ENCODE measurements at regions not wholly inside any gene's neighbourhood (a gene's known extent, or its start where the extent isn't known, plus 50 kb on each side); places are given as distances from the start of the nearest gene placed in this dataset.
"Not testable (repeated sequence)": the region's sequence is repeated elsewhere in the genome, so short reads cannot be mapped to it uniquely, and the experiment has no call there.

- in situ Hi-C loops (cut with HindIII; ENCODE audit: low sequenced_read_pairs) = no loop called here
These were observed 368.3 kb upstream of the OLFM3 start for GRCh38 chr1:102365071-102365470.

- in situ Hi-C loops (cut with HindIII; ENCODE audit: low sequenced_read_pairs) = no loop called here
These were observed 339.9 kb upstream of the OLFM3 start for GRCh38 chr1:102336602-102337001.

DNA sequence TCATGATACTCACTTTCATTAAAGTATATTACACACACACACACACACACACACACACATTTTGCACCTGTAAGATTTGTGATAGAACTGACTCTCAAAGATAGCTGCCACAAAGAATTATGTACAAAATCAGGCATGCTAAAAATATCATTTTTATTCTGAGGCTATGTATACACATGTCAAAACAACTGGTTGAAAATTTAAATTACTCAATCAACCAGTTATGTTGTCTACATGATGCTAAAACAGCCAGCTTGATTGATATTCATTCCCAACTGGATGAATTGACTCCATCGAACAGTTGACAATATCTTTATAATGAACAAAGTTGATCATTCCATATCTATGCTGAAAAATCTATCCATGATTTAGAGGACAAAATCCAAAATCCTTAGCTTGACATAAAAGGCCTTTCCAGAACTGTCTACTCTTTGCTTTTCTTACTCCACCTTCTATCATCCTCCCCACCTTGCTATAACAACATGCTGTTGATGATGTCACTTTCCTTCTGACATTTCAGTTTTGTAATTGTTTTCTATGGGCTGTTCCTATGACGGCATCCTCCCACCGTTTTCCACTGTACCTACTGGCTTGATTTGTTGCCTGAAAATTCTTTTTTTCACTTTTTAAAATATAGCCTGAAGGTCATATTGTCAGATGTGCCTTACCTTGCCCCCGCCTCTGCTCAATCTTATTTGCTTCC, 321.5 kb upstream of the OLFM3 start:
- in situ Hi-C loops (cut with HindIII; ENCODE audit: low sequenced_read_pairs) = no loop called here

- in situ Hi-C loops (cut with HindIII; ENCODE audit: low sequenced_read_pairs) = no loop called here
These were observed 318.4 kb upstream of the OLFM3 start for GRCh38 chr1:102315096-102315495.

DNA sequence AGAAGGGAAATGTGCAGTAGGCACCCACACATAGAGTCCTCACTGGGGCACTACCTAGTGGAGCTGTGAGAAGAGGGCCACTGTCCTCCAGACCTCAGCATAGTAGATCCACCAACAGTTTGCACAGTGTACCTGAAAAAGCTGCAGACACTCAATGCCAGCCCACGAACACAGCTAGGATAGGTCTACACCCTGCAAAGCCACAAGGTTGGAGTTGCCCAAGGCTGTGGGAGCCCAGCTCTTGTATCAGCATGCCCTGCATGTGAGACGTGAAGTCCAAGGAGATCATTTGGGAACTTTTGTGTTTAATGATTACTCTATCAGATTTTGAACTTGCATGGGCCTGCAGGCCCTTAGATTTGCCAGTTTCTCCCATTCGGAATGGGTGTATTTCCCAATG, 299.4 kb upstream of the OLFM3 start:
- in situ Hi-C loops (cut with HindIII; ENCODE audit: low sequenced_read_pairs) = no loop called here

DNA sequence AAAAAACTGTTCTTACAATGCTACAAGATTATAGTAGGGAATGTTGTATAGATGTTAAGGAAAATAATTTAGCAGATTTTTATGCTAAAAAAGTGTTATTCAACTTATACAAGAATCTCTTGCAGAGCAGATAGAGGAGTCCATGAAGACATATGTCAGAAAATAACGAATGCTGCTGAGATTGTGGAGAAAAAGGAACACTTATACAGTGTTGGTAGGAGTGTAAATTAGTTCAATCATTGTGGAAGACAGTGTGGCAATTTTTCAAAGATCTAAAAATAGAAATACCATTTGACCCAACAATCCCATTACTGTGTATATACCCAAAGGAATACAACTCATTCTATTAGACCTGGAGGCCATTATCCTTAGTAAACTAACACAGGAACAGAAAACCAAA, 286.2 kb upstream of the OLFM3 start:
- in situ Hi-C loops (cut with HindIII; ENCODE audit: low sequenced_read_pairs) = no loop called here

- in situ Hi-C loops (cut with HindIII; ENCODE audit: low sequenced_read_pairs) = no loop called here
These were observed 266.3 kb upstream of the OLFM3 start for GRCh38 chr1:102262994-102263393.

DNA sequence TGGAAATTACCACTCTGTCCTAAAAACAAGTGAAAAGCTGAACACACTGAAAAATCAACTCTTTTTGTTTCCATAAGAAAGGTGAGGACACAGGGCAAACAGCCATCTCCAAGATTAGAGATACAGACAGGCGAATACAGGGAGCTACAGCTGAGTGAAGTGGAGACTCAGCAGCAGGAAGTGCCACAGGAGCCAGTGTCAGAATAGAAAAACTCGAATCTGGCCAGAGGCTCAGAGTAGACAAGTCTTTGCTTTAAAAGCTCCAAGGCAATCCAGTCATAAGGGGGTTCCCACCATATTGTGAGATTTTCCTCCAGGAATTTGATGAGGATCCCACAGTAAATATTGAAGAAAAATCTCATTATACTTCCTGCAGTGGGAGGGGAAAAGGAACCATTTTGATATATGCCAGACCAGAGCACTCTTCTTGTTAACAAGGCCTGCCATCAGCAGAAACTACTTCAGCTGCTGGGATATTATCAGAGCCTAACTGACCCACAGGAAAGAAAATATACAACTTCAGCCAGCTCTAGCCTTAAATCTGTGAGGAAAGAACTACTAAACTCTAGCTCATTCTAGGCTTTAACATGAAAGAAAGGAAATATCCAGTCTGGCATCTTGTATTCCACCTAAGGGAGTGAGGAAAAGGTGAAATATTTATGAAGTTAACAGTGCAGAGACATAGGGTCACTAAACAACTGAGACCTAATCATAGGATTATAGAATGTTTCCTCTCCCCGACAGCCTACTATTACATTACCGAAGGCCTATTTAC, 256.2 kb upstream of the OLFM3 start:
- in situ Hi-C loops (cut with HindIII; ENCODE audit: low sequenced_read_pairs) = no loop called here

DNA sequence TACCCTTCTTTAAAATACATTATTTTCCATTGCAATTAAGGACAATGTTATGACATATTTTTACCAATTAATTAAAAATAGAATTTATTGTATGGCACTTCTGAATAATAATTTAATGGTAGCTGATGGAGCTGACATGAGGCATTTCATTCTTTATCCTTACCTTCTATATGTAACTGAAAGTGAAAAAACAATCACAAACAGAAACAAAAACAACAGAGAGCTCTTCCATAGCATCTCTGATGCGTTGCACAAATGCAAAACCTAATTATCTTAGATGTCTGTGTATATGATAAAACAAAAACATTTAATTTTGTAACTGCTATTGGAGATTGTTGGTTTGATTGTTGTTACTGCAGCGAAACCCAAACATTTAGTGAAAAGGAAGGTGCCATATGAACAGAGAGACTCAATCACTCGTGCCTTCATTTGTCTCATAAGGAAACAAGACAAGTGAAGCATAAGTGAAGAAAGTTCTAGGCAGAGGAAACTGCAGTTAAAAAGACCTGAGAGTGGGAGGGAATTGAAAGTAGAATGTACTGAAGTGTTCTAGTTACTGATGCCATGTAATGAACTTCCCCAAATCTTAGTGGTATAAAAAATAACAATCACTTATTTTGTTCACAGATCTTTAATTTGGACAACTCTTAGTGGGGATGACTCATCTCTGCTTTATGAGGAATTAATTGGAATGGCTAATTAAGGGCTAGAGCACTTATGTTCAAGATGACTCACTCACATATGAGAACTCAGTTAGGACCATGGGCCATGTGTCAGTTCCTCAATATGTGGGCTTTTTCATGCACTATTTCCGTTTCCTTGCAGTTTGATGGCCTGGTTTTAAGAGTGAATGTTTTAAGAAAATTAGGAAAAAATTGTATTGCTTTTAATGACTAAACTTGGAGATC, 245.0 kb upstream of the OLFM3 start:
- in situ Hi-C loops (cut with HindIII; ENCODE audit: low sequenced_read_pairs) = no loop called here

DNA sequence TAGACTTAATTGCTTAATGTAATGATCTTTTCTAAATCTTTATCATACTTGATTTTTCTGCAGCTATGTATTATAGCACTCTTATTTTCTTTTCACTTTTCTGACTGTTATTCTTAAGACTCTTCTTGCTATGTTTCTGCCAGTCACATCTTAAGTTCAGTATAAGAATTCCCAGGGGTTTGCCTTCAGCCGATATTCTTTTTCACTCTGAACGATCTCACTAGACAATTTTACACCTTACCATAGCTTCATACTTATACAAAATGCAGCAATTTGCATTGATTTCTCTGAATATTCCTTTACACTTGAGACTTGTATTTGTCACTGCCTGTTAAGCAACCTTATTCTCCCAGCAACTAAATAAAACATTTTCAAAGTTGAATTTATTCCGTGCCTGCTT, 242.5 kb upstream of the OLFM3 start:
- in situ Hi-C loops (cut with HindIII; ENCODE audit: low sequenced_read_pairs) = no loop called here

DNA sequence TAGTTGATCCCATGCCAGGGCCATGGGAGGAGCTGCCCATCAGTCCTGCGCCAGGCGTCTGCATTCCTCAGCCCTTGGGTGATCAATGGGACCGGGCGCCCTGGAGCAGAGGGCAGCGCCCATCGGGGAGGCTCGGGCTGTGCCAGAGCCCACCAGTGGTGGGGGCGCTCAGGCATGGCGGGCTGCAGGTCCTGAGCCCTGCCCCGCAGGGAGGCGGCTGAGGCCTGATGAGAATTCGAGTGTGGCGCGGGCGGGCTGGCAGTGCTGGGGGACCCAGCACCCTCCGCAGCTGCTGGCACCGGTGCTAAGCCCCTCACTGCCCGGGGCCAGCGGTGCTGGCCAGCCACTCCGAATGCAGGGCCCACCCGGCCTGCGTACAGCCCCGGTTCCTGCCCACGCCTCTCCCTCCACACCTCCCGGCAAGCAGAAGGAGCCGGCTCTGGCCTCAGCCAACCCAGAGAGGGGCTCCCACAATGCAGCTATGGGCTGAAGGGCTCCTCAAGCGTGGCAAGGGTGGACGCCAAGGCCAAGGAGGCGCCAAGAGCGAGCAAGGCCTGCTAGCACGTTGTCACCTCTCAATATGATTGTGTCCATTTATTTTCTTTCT, 238.1 kb upstream of the OLFM3 start:
- in situ Hi-C loops (cut with HindIII; ENCODE audit: low sequenced_read_pairs) = no loop called here

DNA sequence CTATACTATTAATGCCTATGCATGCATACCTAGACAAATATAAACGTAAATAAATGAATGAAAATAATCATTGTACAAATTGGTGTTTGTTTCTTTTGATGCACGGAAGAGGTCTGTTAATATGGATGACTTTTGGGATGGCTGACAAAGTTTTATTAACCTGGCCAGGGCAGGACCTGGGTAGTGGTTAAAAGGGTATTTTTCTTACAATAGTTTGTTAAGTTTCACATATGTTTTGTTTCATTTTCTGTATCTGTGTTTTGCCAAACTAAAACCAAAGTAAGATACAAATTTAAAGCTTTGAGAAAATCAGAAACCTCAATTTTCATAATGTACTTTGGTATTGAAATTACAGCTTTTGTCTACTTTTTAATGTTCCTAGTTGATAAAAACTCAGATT, 222.7 kb upstream of the OLFM3 start:
- in situ Hi-C loops (cut with HindIII; ENCODE audit: low sequenced_read_pairs) = no loop called here

DNA sequence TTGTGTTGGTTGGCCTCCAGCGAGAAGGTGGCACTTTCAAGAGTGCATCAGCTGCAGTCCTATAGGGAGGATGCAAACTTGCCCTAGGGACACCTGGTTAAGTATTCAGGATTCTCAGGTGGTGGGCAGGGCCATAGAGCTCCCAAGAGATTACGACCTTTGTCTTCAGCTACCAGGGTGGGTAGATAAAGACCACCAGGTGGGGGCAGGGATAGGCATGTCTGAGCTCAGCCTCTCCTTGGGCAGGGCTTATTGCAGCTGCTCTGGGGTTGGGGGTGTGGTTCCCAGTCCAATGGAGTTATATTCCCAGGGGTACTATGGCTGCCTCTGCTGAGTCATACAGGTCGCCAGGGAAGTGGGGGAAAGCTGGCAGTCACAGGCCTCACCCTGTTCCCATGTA, 214.2 kb upstream of the OLFM3 start:
- in situ Hi-C loops (cut with HindIII; ENCODE audit: low sequenced_read_pairs) = not testable (repeated sequence)

GRCh38 chr1:102191723-102192122, 195.0 kb upstream of the OLFM3 start:
- in situ Hi-C loops (cut with HindIII; ENCODE audit: low sequenced_read_pairs) = no loop called here

GRCh38 chr1:102190429-102190828, 193.7 kb upstream of the OLFM3 start:
- in situ Hi-C loops (cut with HindIII; ENCODE audit: low sequenced_read_pairs) = no loop called here

DNA sequence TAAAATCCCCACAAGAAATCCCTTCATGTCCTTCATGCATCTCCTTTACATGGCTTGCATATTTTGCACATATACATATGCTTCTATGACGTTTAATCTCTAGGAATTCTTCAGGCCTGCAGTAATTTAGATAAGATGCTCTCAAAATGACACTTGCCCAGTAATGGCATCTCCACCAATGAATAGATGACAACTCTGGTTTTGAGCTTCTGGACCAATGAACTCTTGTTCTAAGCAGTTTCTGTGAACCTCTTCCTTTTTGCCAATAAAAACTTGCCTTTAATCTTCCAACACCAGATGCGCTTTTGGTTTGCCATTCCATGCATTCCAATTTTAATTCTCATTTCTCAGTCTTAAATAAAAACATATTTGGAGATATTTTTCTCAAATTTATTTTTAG, 189.8 kb upstream of the OLFM3 start:
- in situ Hi-C loops (cut with HindIII; ENCODE audit: low sequenced_read_pairs) = no loop called here

DNA sequence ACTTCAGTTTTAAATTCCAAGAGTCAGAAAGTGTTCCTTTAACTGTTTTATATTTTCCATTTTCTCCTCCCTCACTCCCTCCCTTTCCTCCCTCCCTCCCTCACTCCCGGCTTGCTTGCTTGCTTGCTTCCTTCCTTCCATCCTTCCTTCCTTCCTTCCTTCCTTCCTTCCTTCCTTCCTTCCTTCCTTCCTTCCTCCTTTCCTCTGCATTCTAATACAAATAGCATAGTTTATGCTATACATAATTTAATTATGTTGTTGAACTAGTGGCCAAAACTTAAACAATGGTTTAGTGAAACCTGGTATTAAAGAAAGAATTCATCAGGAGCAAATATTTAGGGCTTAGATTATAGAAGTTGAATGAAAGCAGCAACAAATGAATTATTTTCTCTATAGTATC, 188.5 kb upstream of the OLFM3 start:
- in situ Hi-C loops (cut with HindIII; ENCODE audit: low sequenced_read_pairs) = no loop called here

DNA sequence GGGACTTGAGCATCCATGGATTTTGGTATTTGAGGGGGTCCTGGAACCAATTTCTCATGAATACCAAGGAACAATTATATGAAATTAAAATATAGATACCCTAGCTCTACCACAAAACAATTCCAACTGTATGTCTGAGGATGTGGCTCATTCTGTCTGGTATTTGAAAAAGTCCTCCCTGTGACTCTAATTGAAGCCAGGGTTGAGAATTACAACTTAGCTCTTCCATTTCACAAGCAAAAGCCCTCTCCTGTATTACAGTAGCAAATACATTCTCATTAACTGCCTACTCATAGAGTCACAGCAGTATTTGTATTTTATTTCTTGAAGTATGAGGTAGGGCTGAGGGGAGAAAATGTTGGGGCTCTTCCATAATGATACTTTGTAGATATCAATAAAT, 187.8 kb upstream of the OLFM3 start:
- in situ Hi-C loops (cut with HindIII; ENCODE audit: low sequenced_read_pairs) = no loop called here

- in situ Hi-C loops (cut with HindIII; ENCODE audit: low sequenced_read_pairs) = no loop called here
These were observed 187.0 kb upstream of the OLFM3 start for GRCh38 chr1:102183711-102184110.

GRCh38 chr1:102182603-102183260, 186.0 kb upstream of the OLFM3 start:
- in situ Hi-C loops (cut with HindIII; ENCODE audit: low sequenced_read_pairs) = no loop called here

DNA sequence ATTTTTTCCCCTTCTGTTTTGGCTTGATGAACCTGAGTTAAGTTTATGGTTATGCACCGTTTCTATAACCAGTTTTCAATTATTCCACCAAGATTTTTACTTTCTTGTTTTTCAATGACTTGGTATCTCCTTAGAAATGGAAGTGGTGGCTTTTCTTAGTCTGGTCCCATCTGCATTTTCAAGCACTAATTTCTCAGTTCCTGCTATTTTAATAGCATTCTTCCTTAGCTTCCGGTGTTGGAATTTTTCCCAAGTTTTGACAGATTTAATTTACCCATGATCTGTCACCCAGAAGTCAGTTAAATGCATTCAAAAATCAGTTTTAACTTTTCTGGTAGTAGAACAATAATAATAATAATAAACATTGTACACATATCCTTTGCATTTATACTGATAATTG, 184.6 kb upstream of the OLFM3 start:
- in situ Hi-C loops (cut with HindIII; ENCODE audit: low sequenced_read_pairs) = no loop called here

Measured in endothelial cell of hepatic sinusoid (primary cell).